Activated B cell treated with CpG ODN at 0.5 μM for 24 hours (primary cell): ENCODE measurements at regions not wholly inside any gene's neighbourhood (a gene's known extent, or its start where the extent isn't known, plus 50 kb on each side); places are given as distances from the start of the nearest gene placed in this dataset.
"Not testable (repeated sequence)": the region's sequence is repeated elsewhere in the genome, so short reads cannot be mapped to it uniquely, and the experiment has no call there.

Source experiments
- ATAC-seq: fragments of 200-7000 bp; cut with Tn5 transposase; one replicate; pipeline ENCODE4 v1.10.0; 2021; ENCODE audit warnings: low read depth, mild to moderate bottlenecking, moderate library complexity
- CTCF ChIA-PET: fragments of 350-600 bp; sonication (Branson Sonifier 250); formaldehyde crosslinking; loops from one replicate; lab custom pipeline; 2021; ENCODE audit warnings: antibody characterized with exemption; lab: Charles Lee
- POLR2A ChIA-PET: fragments of 350-600 bp; sonication (Branson Sonifier 250); formaldehyde crosslinking; loops from one replicate; lab custom pipeline; 2021; ENCODE audit warnings: antibody characterized with exemption; lab: Charles Lee
- DNase-seq: peaks from one replicate; pipeline ENCODE4 v3.0.0; 2022
- H3K27ac Mint-ChIP-seq: one replicate; pipeline ENCODE4 v1.8.0; 2020; ENCODE audit warnings: mixed read lengths
- H3K27me3 Mint-ChIP-seq: one replicate; pipeline ENCODE4 v1.8.0; 2021; ENCODE audit warnings: mixed read lengths
- H3K36me3 Mint-ChIP-seq: one replicate; pipeline ENCODE4 v1.8.0; 2021; ENCODE audit warnings: low read depth, mixed read lengths
- H3K4me1 Mint-ChIP-seq: one replicate; pipeline ENCODE4 v1.8.0; 2021; ENCODE audit warnings: mixed read lengths
- H3K4me3 Mint-ChIP-seq: one replicate; pipeline ENCODE4 v1.8.0; 2020; ENCODE audit warnings: mild to moderate bottlenecking, mixed read lengths
- H3K9me3 Mint-ChIP-seq: one replicate; pipeline ENCODE4 v1.8.0; 2020; ENCODE audit warnings: mixed read lengths
- CTCF ChIP-seq: fragments of 200-600 bp; IDR thresholded peaks from one replicate; pipeline ENCODE4 v1.8.0; 2022; ENCODE audit warnings: antibody characterized with exemption, mild to moderate bottlenecking
- intact Hi-C: fragments of 100-400 bp; cut with micrococcal nuclease; formaldehyde crosslinking; loops from one replicate; pipeline ENCODE4 v1.15.1; 2024

- DNase-seq (no peak), ATAC-seq (no peak)
- no peak for TF ChIP-seq CTCF
- ChIA-PET POLR2A (no interaction called here), CTCF (no interaction called here)
- intact Hi-C loops = no loop called here
- no peaks in the 10 kb centered on the region for H3K36me3 Mint-ChIP-seq
- H3K27ac Mint-ChIP-seq = no peak overlapping the region
- peaks cover 3% of the 10 kb centered on the region for H3K4me1 Mint-ChIP-seq
- no peaks in the 10 kb centered on the region for H3K9me3 Mint-ChIP-seq
- H3K4me3 Mint-ChIP-seq = no peak overlapping the region
- H3K27me3 Mint-ChIP-seq = peaks cover 6% of the 10 kb centered on the region
Observed at GRCh38 chr15:21271566-21271965, 168.7 kb downstream of the POTEB3 start.

GRCh38 chr15:21270474-21270873 is 169.8 kb downstream of the POTEB3 start:
- peaks cover 6% of the 10 kb centered on the region for H3K27me3 Mint-ChIP-seq
- peaks cover 5% of the 10 kb centered on the region for H3K4me1 Mint-ChIP-seq
- intact Hi-C loops = no loop called here
- H3K36me3 Mint-ChIP-seq = no peaks in the 10 kb centered on the region
- no peak for TF ChIP-seq CTCF
- H3K9me3 Mint-ChIP-seq = no peaks in the 10 kb centered on the region
- H3K4me3 Mint-ChIP-seq = no peak overlapping the region
- H3K27ac Mint-ChIP-seq = no peak overlapping the region
- CTCF ChIA-PET = no interaction called here
- POLR2A ChIA-PET = no interaction called here
- no peak for ATAC-seq
- DNase-seq = no peak

GRCh38 chr15:21269673-21270072 is 170.6 kb downstream of the POTEB3 start:
- ATAC-seq, H3K4me3 Mint-ChIP-seq, H3K27ac Mint-ChIP-seq, H3K4me1 Mint-ChIP-seq, CTCF ChIA-PET, POLR2A ChIA-PET, intact Hi-C loops, H3K27me3 Mint-ChIP-seq, H3K9me3 Mint-ChIP-seq, DNase-seq, H3K36me3 Mint-ChIP-seq: not testable (repeated sequence)

GRCh38 chr15:21269121-21269520 is 171.2 kb downstream of the POTEB3 start:
- ATAC-seq = no peak
- no peak for DNase-seq
- POLR2A ChIA-PET = no interaction called here
- TF ChIP-seq CTCF = no peak
- H3K4me3 Mint-ChIP-seq = no peak overlapping the region
- CTCF ChIA-PET = no interaction called here
- peaks cover 6% of the 10 kb centered on the region for H3K4me1 Mint-ChIP-seq
- H3K27me3 Mint-ChIP-seq = peaks cover 6% of the 10 kb centered on the region
- no peak overlapping the region for H3K27ac Mint-ChIP-seq
- H3K9me3 Mint-ChIP-seq = no peaks in the 10 kb centered on the region
- no peaks in the 10 kb centered on the region for H3K36me3 Mint-ChIP-seq
- intact Hi-C loops = no loop called here

GRCh38 chr15:21268436-21268940 is 171.8 kb downstream of the POTEB3 start:
- POLR2A ChIA-PET = no interaction called here
- Mint-ChIP-seq H3K4me3 (no peak overlapping the region), H3K9me3 (no peaks in the 10 kb centered on the region), H3K4me1 (peaks cover 6% of the 10 kb centered on the region), H3K27ac (no peak overlapping the region), H3K27me3 (peaks cover 6% of the 10 kb centered on the region), H3K36me3 (no peaks in the 10 kb centered on the region)
- ATAC-seq (no peak), DNase-seq (no peak)
- CTCF ChIA-PET = no interaction called here
- intact Hi-C loops = no loop called here
- TF ChIP-seq CTCF = no peak
